OCI-LY1 (cell line): ENCODE measurements at regions not wholly inside any gene's neighbourhood (a gene's known extent, or its start where the extent isn't known, plus 50 kb on each side); places are given as distances from the start of the nearest gene placed in this dataset.

ENCODE experiments used
- CTCF ChIP-seq: fragments of 200-600 bp; sonication (generic), shearing (Covaris generic); IDR thresholded peaks from 2 replicates; pipeline ENCODE4 v1.5.1; 2017; ENCODE audit warnings: mild to moderate bottlenecking, antibody characterized with exemption, low read length, moderate library complexity, mixed read lengths
- EZH2 ChIP-seq: fragments of 200-600 bp; sonication (generic), shearing (Covaris generic); IDR thresholded peaks from 2 replicates; pipeline ENCODE4 v1.8.0; 2017; ENCODE audit warnings: borderline replicate concordance, mixed run types, mild to moderate bottlenecking, antibody characterized with exemption, low read length, moderate library complexity, mixed read lengths

- no peak for TF ChIP-seq CTCF
- TF ChIP-seq EZH2: no peak
These were observed 266.8 kb downstream of the CD83 start for GRCh38 chr6:14384175-14384949.
